ENCODE measurements at regions not wholly inside any gene's neighbourhood (a gene's known extent, or its start where the extent isn't known, plus 50 kb on each side); places are given as distances from the start of the nearest gene placed in this dataset.
"Not testable (repeated sequence)": the region's sequence is repeated elsewhere in the genome, so short reads cannot be mapped to it uniquely, and the experiment has no call there.

- Histone ChIP-seq H3K27me3 (replicated peaks) (peaks cover 12% of the 10 kb centered on the region), H3K9me3 (replicated peaks) (no peaks in the 10 kb centered on the region), H3K4me3 (no peak overlapping the region), H3K4me1 (replicated peaks) (peaks cover 16% of the 10 kb centered on the region), H3K27ac (no peak overlapping the region), H3K36me3 (no peaks in the 10 kb centered on the region)
- no peak for DNase-seq (ENCODE audit: low read depth in 1 of 2, low spot score in 2 of 2)
Measured at GRCh38 chr6:33886673-33887144, 82.9 kb upstream of the MLN start.

GRCh38 chr6:33885132-33886057 lies 81.6 kb upstream of the MLN start:
- Histone ChIP-seq H3K4me1 (replicated peaks) (peaks cover 16% of the 10 kb centered on the region), H3K9me3 (replicated peaks) (no peaks in the 10 kb centered on the region), H3K27ac (no peak overlapping the region), H3K36me3 (no peaks in the 10 kb centered on the region), H3K4me3 (no peak overlapping the region), H3K27me3 (replicated peaks) (peaks cover 5% of the 10 kb centered on the region)
- DNase-seq (ENCODE audit: low read depth in 1 of 2, low spot score in 2 of 2), result peak; percentile 37 to 56

- not testable (repeated sequence) for H3K36me3 ChIP-seq; H3K9me3 ChIP-seq (replicated peaks); H3K27me3 ChIP-seq (replicated peaks); DNase-seq (ENCODE audit: low read depth in 1 of 2, low spot score in 2 of 2); H3K4me3 ChIP-seq; H3K27ac ChIP-seq
- H3K4me1 ChIP-seq (replicated peaks), result peaks cover 16% of the 10 kb centered on the region
Measured at GRCh38 chr6:33883621-33884020, 79.8 kb upstream of the MLN start.

GRCh38 chr6:33882154-33882553 lies 78.4 kb upstream of the MLN start:
- DNase-seq (ENCODE audit: low read depth in 1 of 2, low spot score in 2 of 2), result no peak

GRCh38 chr6:33880766-33881165 lies 77.0 kb upstream of the MLN start:
- no peak overlapping the region for H3K4me3 ChIP-seq
- no peaks in the 10 kb centered on the region for H3K36me3 ChIP-seq
- H3K27me3 ChIP-seq (replicated peaks), result 0 out of 2 replicates have a peak, but pooled peaks cover 5% of the 10 kb centered on the region
- no peak for DNase-seq (ENCODE audit: low read depth in 1 of 2, low spot score in 2 of 2)
- no peak overlapping the region for H3K27ac ChIP-seq
- H3K9me3 ChIP-seq (replicated peaks), result no peaks in the 10 kb centered on the region
- H3K4me1 ChIP-seq (replicated peaks), result peaks cover 12% of the 10 kb centered on the region

More at GRCh38 chr6:33882154-33882553, 78.4 kb upstream of the MLN start:
- Histone ChIP-seq H3K27me3 (replicated peaks) (0 out of 2 replicates have a peak, but pooled peaks cover 5% of the 10 kb centered on the region), H3K9me3 (replicated peaks) (no peaks in the 10 kb centered on the region), H3K36me3 (no peaks in the 10 kb centered on the region), H3K4me1 (replicated peaks) (peaks cover 16% of the 10 kb centered on the region), H3K27ac (no peak overlapping the region), H3K4me3 (no peak overlapping the region)

GRCh38 chr6:33880104-33880678 lies 76.4 kb upstream of the MLN start:
- DNase-seq (ENCODE audit: low read depth in 1 of 2, low spot score in 2 of 2), result no peak
- no peak overlapping the region for H3K4me3 ChIP-seq
- H3K4me1 ChIP-seq (replicated peaks), result peaks cover 7% of the 10 kb centered on the region
- no peak overlapping the region for H3K27ac ChIP-seq
- no peaks in the 10 kb centered on the region for H3K36me3 ChIP-seq
- H3K27me3 ChIP-seq (replicated peaks), result 0 out of 2 replicates have a peak, but pooled peaks cover 5% of the 10 kb centered on the region
- no peaks in the 10 kb centered on the region for H3K9me3 ChIP-seq (replicated peaks)

- no peak for DNase-seq (ENCODE audit: low read depth in 1 of 2, low spot score in 2 of 2)
- no peaks in the 10 kb centered on the region for H3K9me3 ChIP-seq (replicated peaks)
- no peaks in the 10 kb centered on the region for H3K4me1 ChIP-seq (replicated peaks)
- no peaks in the 10 kb centered on the region for H3K36me3 ChIP-seq
- H3K27ac ChIP-seq, result no peak overlapping the region
- 0 out of 2 replicates have a peak, but pooled peaks cover 5% of the 10 kb centered on the region for H3K27me3 ChIP-seq (replicated peaks)
- H3K4me3 ChIP-seq, result no peak overlapping the region
Measured at GRCh38 chr6:33878562-33878961, 74.8 kb upstream of the MLN start.

GRCh38 chr6:33877982-33878535 lies 74.3 kb upstream of the MLN start:
- H3K36me3 ChIP-seq, result no peaks in the 10 kb centered on the region
- H3K9me3 ChIP-seq (replicated peaks), result no peaks in the 10 kb centered on the region
- no peak overlapping the region for H3K27ac ChIP-seq
- DNase-seq (ENCODE audit: low read depth in 1 of 2, low spot score in 2 of 2), result no peak
- no peak overlapping the region for H3K4me3 ChIP-seq
- no peaks in the 10 kb centered on the region for H3K4me1 ChIP-seq (replicated peaks)
- H3K27me3 ChIP-seq (replicated peaks), result 0 out of 2 replicates have a peak, but pooled peaks cover 6% of the 10 kb centered on the region

GRCh38 chr6:33875696-33876095 lies 71.9 kb upstream of the MLN start:
- no peaks in the 10 kb centered on the region for H3K36me3 ChIP-seq
- no peaks in the 10 kb centered on the region for H3K9me3 ChIP-seq (replicated peaks)
- H3K4me3 ChIP-seq, result no peak overlapping the region
- H3K27ac ChIP-seq, result no peak overlapping the region
- no peaks in the 10 kb centered on the region for H3K4me1 ChIP-seq (replicated peaks)
- 0 out of 2 replicates have a peak, but pooled peaks cover 6% of the 10 kb centered on the region for H3K27me3 ChIP-seq (replicated peaks)
- DNase-seq (ENCODE audit: low read depth in 1 of 2, low spot score in 2 of 2), result no peak

GRCh38 chr6:33875141-33875581 lies 71.4 kb upstream of the MLN start:
- DNase-seq (ENCODE audit: low read depth in 1 of 2, low spot score in 2 of 2), result no peak
- Histone ChIP-seq H3K36me3 (no peaks in the 10 kb centered on the region), H3K9me3 (replicated peaks) (no peaks in the 10 kb centered on the region), H3K27me3 (replicated peaks) (0 out of 2 replicates have a peak, but pooled peaks cover 3% of the 10 kb centered on the region), H3K4me3 (no peak overlapping the region), H3K27ac (no peak overlapping the region), H3K4me1 (replicated peaks) (no peaks in the 10 kb centered on the region)

- H3K27me3 ChIP-seq (replicated peaks), result 0 out of 2 replicates have a peak, but pooled peaks cover 3% of the 10 kb centered on the region
- DNase-seq (ENCODE audit: low read depth in 1 of 2, low spot score in 2 of 2), result no peak
Measured at GRCh38 chr6:33874136-33874760, 70.4 kb upstream of the MLN start.

GRCh38 chr6:33872761-33873160 lies 69.0 kb upstream of the MLN start:
- Histone ChIP-seq H3K27me3 (replicated peaks) (0 out of 2 replicates have a peak, but pooled peaks cover 3% of the 10 kb centered on the region), H3K4me1 (replicated peaks) (no peaks in the 10 kb centered on the region), H3K27ac (no peak overlapping the region), H3K4me3 (no peak overlapping the region), H3K36me3 (no peaks in the 10 kb centered on the region), H3K9me3 (replicated peaks) (no peaks in the 10 kb centered on the region)
- DNase-seq (ENCODE audit: low read depth in 1 of 2, low spot score in 2 of 2), result no peak

More at GRCh38 chr6:33874136-33874760, 70.4 kb upstream of the MLN start:
- Histone ChIP-seq H3K9me3 (replicated peaks) (no peaks in the 10 kb centered on the region), H3K4me1 (replicated peaks) (no peaks in the 10 kb centered on the region), H3K4me3 (no peak overlapping the region), H3K36me3 (no peaks in the 10 kb centered on the region), H3K27ac (no peak overlapping the region)

- Histone ChIP-seq H3K4me3 (no peak overlapping the region), H3K36me3 (no peaks in the 10 kb centered on the region), H3K9me3 (replicated peaks) (no peaks in the 10 kb centered on the region), H3K27ac (no peak overlapping the region), H3K4me1 (replicated peaks) (no peaks in the 10 kb centered on the region), H3K27me3 (replicated peaks) (0 out of 2 replicates have a peak, but pooled peaks cover 3% of the 10 kb centered on the region)
- DNase-seq (ENCODE audit: low read depth in 1 of 2, low spot score in 2 of 2), result no peak
Measured at GRCh38 chr6:33869826-33870423, 66.1 kb upstream of the MLN start.

All from SJSA1 (cell line).